Uterus (tissue), 2 donors: ENCODE measurements at regions not wholly inside any gene's neighbourhood (a gene's known extent, or its start where the extent isn't known, plus 50 kb on each side); places are given as distances from the start of the nearest gene placed in this dataset.

Experiments
- POLR2A ChIP-seq, 2 donors: fragments of 450-650 bp; IDR thresholded peaks; one replicate each; pipeline ENCODE4 v1.6.1; 2016; ENCODE audit warnings: antibody characterized with exemption in 2 of 2, mild to moderate bottlenecking in 1 of 2, moderate library complexity in 1 of 2
- TF ChIP-seq, protein P1 (sequence below), 4 experiments: fragments of 200-600 bp in 2 of 4; fragments of 450-650 bp in 2 of 4; sonication (generic) in 2 of 4; IDR thresholded peaks; one replicate each; pipeline ENCODE4 v1.5.1; 2016 to 2019; ENCODE audit warnings: antibody characterized with exemption in 4 of 4, mild to moderate bottlenecking in 2 of 4, moderate library complexity in 1 of 4

DNA sequence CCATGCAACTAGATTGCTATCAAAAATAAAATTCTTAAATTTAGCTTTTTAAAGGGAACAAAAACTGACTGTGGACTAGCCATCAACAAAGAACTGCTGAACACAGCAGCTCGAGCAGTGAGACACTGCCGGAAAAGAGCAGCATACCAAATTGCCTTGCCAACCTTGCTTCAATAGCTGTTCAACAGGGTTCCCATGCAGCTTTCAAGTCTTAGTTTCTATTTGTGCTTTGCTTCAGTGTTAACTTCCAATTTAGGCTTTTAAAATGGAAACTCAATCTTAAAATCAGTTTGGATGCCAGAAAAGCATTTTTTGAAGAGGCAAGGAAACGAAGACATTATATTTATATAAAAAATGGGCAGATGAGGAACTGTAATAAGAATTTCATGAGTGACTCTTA lies 463.4 kb upstream of the MAGEB18 start:
- no peak for TF ChIP-seq POLR2A (IDR thresholded peaks at IDR 0.05)
- TF ChIP-seq, protein P1, sequence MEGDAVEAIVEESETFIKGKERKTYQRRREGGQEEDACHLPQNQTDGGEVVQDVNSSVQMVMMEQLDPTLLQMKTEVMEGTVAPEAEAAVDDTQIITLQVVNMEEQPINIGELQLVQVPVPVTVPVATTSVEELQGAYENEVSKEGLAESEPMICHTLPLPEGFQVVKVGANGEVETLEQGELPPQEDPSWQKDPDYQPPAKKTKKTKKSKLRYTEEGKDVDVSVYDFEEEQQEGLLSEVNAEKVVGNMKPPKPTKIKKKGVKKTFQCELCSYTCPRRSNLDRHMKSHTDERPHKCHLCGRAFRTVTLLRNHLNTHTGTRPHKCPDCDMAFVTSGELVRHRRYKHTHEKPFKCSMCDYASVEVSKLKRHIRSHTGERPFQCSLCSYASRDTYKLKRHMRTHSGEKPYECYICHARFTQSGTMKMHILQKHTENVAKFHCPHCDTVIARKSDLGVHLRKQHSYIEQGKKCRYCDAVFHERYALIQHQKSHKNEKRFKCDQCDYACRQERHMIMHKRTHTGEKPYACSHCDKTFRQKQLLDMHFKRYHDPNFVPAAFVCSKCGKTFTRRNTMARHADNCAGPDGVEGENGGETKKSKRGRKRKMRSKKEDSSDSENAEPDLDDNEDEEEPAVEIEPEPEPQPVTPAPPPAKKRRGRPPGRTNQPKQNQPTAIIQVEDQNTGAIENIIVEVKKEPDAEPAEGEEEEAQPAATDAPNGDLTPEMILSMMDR (IDR thresholded peaks at IDR 0.05): no peak
